H4 (cell line): ENCODE measurements at regions not wholly inside any gene's neighbourhood (a gene's known extent, or its start where the extent isn't known, plus 50 kb on each side); places are given as distances from the start of the nearest gene placed in this dataset.

Source experiments
- DNase-seq: peaks from one replicate; pipeline ENCODE4 v3.0.0-alpha.2; 2015; ENCODE audit warnings: low spot score

DNA sequence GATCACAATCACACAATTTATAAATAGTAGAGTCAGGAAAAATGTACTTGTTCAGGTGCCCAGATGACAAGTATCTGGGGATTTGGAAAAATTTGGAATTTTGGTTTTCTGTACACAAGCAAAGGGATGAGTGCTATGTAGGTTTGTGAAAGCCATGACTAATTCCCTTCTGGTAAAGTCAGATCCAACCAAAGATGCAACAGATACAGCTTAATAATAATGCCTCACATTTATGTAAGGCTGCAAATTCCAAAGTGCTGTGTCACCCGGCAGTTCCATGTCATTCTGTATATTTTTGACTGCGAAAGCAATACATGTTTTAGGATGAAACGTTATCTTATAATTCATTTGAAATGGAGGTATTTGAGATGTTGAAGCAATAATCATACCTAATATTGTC lies 102.7 kb upstream of the AGBL1 start:
- no peak for DNase-seq

DNA sequence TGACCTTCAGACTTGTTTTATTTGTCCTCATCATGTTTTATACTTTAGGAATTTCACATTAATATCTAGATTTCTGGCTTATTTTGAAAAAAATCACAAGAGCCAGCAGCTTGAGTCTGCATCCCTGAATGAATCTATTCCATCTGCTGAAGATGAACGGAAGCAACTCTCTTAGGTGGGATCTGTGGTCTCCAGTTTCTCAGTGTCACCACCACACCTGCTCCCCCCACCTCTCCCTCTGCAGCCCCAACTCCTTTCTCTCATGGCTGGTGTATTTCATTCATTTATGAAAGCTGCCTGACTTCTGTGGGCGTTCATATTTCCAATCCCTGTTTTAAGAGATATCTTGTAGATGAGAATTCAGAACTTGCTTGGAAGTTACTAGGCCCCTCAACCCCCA lies 102.1 kb upstream of the AGBL1 start:
- no peak for DNase-seq

DNA sequence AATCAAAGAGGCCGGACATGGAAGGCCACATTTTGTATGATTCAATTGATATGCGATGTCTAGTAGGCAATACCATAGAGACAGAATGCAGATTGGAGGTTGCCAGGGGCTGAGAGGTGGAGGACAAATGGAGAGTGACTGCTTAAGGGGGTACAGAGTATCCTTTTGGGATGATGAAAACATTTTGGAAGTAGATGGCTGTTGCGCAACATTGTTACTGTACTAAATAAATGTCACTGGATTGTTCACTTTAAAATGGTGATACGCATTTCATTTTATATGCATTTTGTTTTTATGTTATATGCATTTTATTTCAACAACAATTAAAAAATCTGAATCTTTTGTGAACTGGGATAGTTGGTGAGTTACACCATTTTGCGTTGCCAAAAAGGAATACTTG lies 99.7 kb upstream of the AGBL1 start:
- DNase-seq, result no peak

DNA sequence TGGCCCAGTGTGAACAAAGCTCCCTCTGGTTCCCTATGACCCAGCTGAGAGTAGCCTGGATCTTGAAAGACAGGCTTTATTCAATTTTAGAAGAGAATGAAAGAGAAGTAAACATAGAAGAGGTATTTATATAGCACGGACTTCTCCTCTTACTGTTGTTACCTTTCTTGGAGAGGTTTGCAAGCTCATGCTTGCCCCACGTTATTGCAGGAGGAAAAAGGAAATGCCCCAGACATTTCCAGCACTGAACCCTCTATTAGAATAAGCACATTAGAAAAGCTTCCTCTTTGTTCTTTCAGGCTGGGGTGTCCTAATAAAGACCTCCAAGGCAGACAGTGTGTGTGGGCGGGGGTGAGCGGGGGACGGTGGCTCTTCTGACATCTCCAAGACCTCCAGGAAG lies 98.7 kb upstream of the AGBL1 start:
- no peak for DNase-seq

DNA sequence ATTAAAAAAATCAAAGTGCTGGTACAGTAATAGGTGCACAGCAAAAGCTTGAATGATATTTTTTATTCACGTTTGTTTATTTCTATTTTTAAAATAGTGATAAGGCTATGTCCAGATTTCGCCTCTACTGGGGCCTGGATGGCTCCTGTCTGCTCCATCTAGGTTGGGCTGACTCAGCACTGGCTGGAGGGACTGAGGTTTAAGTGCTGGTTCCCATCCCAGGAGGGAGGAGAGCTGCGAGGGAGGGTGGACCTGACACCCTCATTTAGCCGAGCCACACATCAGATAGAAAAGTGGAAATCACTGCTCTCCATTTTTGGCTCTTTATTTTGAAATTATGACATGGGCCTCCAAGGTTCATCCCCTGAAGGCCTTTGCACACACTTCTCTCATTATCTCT lies 95.4 kb upstream of the AGBL1 start:
- DNase-seq, result no peak

DNA sequence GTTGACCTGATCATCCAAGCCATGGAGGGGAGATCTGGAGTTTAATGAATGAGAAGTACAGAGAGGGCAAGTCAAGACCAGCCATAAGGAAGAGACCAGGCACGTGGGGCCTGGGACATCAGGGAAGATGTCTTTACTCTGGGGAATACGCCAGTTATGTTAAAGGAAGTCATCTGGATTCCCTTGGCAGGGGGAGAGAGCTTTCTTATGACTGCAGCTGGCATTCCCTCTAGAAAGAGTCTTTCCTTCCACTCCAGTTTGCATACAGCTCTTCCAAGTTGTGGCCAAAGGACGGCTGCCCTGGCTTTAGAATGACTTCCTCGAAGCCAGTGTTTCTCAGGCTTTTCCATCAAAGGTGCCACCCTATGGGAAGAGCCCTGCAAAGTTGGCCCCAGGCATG lies 93.6 kb upstream of the AGBL1 start:
- DNase-seq, result no peak

DNA sequence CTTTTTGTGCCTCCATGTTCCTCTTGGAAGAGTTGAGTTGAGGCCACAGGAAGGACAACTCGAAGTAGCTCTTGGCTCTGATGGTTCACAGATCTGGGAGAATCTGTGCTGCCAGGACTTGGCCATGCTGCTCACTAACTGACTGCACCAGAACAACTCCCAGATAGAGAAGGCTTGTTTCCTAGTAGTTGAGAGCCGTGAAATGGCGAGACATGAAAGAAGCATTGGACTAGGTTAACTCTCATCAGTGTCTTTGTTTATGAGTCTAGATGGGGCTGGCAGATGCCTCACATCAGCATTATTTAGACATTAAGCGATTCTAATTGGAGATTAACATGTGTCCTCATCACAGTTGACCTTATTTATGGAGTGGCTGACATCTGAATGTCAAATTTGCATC lies 92.9 kb upstream of the AGBL1 start:
- no peak for DNase-seq

DNA sequence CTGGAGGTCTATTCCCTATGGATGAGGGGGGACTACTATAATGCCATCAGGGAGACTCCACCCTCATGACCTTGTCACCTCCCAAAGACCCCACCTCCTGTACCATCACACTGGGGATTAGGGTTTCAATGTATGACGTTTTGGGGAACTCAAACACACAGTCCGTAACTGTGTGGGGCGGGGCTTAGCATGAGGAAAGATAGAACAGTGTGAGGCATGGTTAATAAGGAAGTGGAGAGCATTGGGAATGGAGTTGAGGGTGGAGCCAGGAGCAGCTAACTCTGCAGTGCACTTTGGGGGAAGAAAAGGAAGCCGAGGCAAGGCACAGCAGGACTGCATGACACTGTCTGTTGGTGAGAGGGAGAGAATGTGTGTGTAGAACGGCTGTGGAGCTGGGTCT lies 90.9 kb upstream of the AGBL1 start:
- DNase-seq, result no peak

DNA sequence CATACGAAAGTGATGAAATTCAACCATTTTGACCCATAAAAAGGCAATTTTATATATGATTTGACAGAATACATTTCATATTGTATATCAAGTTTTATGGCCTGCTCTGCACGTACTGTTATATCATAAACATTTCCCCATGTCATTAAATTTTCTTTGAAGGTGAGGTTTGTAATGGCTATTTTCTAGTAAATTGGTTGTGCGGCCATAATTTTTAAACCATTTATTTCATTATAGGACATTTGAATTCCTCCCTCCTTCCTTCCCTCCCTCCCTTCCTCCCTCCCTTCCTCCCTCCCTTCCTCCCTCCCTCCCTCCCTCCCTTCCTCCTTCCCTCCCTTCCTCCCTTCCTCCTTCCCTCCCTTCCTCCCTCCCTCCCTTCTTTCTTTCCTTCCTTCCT lies 87.4 kb upstream of the AGBL1 start:
- no peak for DNase-seq

DNA sequence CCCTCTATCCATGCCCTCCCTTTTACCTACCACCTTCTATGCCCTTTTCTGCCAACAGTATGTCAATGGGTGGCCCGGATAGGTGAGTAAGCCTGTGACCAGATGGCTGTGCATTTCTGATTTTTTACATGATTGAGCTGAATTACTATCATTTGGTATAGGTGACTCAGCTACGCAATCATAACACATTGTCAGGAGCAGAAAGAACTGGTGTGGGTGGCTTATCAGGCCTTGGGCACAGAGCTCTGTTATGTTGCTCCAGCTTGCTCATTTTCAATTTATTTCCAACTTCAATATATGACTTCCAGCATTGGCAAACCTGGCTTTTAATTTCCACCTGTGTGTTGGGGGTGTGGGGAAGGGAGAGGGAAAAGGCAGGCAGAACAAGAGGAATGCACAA lies 86.6 kb upstream of the AGBL1 start:
- no peak for DNase-seq

DNA sequence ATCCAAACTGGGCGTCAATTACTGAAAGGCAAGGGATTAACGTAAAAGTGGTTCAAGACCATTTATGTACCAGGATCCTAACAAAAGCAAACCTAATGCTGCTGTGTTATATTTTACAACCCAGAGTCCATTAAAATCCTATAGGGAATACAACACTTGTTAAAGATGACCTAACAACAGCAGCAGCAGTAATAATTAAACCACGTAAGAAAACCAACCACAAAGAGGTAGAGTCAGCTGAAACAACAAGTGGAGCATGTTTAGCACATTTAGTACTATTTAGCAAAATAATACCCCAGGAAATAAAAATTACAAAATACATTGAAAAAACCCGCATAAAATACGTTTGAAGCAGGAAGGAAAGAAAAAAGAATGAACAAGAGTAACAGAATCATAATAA lies 82.1 kb upstream of the AGBL1 start:
- no peak for DNase-seq

DNA sequence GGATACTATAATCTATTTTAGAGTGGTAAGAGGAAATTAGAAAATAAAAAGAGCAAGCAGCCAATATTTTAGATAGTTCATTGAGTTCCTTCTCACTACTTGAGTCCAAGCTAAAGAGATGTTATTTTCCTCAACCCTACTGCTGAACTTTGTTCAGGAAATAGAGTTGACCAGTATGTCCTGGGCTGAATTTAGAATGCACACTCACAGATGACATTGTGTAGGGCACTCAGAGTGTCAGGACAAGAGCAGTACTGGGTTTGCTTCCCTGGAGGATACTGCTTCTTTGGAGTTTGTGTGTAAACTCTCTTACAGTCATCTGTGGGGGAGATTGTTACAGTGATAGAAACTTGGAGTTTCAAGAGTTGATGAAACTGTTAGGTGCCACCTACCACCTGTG lies 80.0 kb upstream of the AGBL1 start:
- DNase-seq, result no peak

DNA sequence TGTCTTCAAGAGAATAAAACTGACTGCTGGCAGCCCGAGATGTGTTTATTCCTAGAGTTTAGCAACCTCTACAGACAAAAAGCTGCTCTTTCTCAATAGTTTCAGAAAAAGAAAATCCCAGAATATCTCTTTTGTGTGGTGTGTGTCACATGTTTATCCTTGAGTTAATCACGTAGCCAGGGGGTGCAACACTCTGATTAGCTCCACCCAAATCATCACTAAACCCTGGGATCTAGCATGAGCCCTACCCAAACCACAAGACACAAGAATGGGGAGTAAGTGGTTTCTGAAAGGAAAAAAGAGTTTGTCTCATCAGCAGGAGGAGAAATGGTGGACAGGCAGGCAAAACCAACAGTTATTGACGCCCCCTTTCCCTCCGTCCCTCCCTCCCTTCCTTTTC lies 78.5 kb upstream of the AGBL1 start:
- DNase-seq, result peak; percentile 62

DNA sequence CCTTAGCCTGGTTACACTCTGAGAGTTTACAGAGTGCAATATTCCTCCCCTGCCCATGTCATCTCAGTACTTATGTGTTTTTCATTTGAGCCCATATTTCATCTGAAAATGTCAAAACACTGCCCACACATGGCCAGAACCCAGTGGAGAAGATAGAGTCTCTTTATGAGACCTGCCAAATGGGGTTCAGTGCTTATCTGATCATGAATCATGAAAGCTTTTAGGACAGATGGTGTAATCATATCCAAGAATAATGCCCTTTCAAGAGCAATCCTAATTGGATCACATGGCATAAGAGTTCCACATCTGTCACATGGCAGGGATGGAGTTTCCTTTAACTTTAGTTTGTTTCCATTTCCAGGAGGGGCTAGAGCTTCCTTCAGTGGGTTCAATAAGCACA lies 77.2 kb upstream of the AGBL1 start:
- no peak for DNase-seq

DNA sequence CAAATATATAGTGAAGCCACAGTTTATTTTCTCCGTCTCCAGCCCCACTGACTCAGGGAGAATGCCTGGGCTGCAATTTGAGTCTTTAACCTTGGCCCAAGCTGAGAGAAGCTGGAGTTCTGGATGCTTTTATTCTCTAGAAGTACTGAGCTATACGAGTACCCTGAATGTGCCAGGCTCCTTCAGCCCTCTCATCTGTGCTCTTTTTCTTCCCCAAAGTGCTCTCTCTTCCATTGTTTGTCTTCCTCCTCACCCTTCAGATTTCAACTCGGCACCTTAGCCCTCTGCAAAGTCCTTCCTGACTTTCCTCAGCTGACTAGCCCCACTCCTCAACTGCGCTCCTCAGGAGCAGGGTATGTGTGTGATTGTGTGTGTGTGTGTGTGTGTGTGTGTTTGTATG lies 75.6 kb upstream of the AGBL1 start:
- DNase-seq, result no peak

DNA sequence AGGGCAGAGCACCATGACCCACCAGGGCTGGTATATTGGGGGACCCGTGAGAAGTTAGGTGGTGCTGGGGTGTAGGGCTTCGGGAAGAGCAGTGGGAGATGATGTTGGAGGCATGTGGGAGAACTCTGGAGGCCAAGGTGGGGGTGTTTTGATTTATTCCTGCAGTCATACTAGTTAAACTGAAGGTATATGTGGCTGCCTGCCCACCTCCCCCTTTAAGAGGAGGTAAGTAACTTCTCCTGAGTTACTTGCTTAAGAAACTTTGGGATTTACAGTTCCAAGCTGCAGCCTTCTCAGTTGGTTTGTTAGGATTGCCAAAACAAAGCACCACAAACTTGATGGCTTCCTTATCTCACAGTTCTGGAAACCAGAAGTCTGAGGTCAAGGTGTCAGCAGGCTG lies 73.1 kb upstream of the AGBL1 start:
- DNase-seq, result no peak

DNA sequence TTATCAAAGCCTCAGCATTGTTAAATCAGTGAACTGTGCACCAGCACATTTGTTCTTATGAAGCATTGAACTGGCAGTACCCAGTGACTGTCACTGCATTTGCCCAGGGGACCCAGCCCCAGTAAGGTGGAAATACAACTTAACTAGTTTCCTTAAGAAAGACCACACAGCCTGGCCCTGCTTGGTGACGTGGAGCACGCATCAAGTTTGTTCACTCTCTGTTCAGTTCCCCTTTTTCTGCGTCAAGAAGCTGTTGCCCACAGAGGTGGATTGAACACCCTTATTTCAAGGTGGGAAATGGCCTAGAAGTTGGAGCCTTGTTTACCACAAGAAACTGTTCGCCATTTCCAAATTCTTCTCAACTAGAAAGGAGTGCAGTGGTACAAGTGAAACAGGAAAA lies 69.9 kb upstream of the AGBL1 start:
- no peak for DNase-seq

DNA sequence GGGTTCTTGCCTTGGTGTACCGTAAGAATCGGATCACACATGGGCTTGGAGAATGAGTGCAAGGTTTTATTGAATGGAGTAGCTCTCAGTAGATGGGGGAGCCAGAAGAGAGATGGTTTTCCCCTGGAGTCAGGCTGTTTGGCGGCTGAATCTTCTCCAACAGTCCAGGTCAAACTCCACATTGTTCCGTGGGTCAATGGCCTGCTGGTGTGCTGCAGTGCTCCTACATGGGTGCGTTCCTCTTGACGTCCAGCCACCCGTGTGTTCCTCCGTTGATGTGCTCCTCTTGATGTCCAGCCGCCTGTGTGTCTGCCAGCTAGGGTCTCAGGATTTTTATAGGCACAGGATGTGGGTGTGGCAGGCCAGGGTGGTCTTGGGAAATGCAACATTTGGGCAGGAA lies 69.3 kb upstream of the AGBL1 start:
- no peak for DNase-seq

DNA sequence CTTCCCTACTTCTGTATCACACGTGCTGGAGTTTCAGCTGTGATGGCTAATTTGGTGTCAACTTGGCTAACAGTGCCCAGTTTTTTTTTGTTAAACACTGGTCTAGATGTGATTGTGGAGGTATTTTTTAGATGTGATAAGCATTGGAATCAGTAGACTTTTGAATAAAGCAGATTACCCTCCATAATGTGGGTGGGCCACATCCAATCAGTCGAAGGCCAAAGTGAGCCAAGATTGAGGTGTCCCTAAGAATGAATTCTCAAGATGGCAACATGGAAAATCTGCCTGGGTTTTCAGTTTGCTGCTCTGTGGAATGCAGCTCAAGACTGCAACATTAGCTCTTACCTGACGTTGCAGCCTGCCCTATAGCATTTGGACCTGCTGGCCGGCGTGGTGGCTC lies 68.8 kb upstream of the AGBL1 start:
- DNase-seq, result no peak

DNA sequence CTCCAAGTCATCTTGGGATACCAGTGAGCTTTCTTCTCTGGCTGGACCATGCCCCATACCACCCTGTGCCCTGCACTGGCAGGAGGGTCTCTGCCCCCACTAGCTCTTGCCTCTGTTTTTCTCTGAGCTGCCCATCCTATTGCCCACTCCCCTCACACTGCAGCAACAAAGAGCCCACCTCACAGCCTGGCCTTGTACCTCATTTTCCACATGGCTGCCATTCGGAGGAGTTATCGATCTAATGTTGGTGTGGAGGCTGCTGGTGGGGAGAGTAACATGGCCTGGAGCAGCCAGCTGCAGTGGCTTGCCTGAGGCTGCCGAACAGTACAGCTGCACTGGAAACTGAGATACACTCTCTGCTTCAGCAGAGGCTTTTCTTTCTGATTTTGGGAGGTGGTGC lies 65.7 kb upstream of the AGBL1 start:
- no peak for DNase-seq

DNA sequence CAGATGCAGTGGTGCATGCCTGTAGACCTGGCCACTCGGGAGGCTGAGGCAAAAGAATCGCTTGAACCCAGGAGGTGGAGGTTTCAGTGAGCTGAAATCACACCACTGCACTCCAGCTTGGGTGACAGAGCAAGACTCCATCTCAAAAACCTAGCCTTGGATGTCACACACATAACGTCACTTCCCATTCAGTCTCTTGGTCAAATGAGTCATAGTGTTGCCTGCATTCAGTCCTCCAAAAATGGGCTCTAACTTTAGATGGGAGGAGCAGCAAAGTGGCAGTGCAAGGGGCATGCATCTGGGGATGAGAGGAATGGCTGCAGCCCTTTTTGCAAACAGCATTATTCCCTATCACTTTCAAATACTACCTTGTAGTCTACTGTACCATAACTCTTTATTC lies 62.9 kb upstream of the AGBL1 start:
- peak; percentile 41 for DNase-seq

DNA sequence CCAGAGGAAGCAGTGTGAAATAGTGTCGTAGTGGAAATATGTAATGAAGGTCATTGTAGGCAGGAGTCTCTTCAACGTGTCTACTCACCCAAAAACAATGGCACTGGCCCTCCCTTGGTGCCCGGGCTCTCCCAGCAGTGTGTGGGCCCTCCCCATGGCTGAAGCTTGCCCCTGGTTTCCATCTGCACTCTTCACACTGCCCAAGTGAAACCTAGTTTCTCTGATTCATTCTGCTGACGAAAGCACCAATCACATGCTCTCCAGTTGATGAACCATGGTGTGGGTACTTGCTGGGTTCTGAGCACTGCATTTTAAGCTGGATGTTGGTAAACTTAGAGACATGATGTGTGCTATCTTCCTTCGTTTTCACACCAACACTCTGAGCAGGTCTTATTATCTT lies 61.0 kb upstream of the AGBL1 start:
- no peak for DNase-seq

DNA sequence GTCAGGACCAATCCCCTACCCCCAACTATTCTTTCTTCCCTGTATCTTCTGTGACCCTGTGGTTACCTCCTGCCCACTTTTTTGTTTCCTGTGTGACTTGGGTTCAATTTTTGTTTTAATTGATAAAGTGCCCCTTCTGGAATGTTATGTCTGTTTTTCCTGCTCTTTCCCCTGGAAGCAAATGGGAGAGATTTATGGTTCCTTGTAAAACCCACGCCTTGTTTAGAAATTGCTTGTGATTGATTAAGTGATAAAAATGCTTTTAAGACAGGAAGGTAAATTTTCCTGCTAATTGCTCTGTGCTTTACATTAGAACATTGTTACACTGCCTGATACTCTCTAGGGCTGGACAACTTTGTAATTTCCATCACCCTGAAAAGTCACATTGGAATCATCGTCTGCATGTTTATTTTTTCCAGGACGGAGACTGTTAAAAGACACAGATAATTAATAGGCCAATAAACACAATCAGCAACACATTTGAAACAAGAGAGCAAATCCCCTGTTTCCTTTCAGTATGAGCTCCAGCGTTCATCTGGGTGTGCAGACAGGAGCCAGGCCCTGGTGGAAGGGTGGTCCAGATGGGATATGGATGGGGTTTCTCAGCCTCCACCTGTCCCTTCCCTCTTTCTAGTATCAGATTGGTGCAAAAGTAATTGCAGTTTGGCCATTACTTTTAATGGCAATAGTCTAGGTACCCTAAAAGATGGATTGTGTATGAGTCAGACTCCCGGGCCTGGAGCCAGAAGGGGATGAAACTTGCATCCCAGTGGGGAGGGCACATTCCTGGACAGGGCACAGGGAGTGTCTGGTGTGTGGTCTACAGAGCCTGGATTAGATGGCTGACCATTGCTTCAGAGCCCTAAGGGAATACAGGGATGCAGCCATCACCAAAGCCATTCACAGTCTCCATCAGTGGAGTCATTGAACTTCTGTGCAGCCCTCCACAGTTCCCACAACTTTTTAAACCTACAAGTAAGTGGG lies 58.1 kb upstream of the AGBL1 start:
- peak; percentile 60 for DNase-seq

DNA sequence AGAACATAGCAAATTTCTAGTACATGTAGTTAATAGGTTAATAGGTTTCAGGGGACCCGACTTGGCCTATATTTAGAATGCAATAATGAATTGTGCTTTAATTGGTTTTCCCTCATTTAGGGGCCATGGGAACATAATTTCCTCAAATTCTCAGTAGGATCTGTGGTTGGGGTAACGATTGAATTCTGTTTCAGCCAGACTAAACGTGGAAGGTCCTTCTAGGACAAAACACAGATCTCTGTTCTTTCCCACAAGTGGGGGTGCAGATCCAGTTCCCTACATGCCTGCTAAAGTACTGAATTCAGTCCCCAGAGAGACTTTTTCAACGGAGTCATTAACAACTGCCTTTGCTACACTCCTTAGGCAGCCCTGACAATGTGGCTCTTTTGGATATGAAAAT lies 50.7 kb upstream of the AGBL1 start:
- DNase-seq, result no peak
